ENCODE measurements at regions not wholly inside any gene's neighbourhood (a gene's known extent, or its start where the extent isn't known, plus 50 kb on each side); places are given as distances from the start of the nearest gene placed in this dataset.

DNA sequence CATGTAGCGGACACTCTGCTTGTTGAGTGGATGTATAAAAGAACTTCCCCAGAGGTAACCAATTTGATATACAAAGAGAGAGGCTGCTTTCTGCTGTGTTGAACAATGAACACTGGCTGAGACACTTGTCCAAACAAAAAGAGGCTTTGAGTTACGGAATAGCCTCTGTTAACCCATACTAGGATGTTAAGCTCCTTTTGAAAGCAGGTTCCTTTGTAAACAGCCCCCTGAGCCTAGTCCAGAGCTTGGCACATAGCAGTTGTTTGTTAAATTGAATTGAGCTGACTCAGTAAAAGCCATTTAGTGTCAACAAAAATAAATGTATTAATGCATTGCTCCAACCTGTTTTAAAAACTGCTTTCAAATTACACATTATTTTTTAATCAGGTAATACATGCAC, 200.1 kb downstream of the MZT1 start:
- DNase-seq = no peak

GRCh38 chr13:72523593-72523992, 203.8 kb downstream of the MZT1 start:
- peak; percentile 29 for DNase-seq

GRCh38 chr13:72523049-72523448, 204.4 kb downstream of the MZT1 start:
- DNase-seq = peak; percentile 25

- no peak for DNase-seq
Observed at GRCh38 chr13:72521940-72522661, 205.3 kb downstream of the MZT1 start.

DNA sequence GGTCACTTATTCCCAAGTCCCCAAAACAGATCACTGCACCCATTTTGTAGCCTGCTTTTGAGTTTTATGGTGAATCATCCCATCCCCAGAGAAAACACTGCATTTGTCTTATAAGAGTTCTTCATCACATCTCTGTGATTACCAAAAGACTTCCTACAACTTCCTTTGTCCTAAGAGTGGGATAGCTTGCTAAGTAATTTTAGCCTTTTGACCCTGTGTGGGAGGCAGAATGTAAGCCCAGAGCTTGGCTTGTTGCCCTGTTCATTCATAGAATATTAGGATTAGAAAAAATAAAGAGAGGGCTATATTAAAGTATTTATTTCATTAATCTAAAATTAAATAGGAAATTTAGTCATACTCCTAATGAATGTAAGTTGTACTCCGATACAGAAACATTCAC, 213.3 kb downstream of the MZT1 start:
- DNase-seq = no peak

DNA sequence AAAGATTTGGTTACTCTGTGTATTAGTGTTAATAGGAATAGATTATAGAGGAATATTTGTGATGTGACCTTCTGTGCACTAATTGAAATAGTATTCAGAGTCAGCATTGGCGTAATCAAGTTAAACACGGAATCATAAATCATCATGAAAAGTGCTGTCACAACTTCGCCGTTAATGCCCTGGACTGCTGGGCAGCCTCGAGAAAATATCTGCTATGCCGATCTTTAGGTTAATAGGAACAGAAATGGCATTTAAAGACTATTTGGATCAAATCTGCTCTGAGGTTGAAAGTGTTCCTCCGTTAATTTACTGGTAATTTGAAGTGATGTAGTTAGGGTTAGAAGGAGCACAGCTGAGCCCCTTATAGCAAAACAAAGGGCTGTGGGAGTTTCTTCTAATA, 219.0 kb downstream of the MZT1 start:
- DNase-seq = no peak

DNA sequence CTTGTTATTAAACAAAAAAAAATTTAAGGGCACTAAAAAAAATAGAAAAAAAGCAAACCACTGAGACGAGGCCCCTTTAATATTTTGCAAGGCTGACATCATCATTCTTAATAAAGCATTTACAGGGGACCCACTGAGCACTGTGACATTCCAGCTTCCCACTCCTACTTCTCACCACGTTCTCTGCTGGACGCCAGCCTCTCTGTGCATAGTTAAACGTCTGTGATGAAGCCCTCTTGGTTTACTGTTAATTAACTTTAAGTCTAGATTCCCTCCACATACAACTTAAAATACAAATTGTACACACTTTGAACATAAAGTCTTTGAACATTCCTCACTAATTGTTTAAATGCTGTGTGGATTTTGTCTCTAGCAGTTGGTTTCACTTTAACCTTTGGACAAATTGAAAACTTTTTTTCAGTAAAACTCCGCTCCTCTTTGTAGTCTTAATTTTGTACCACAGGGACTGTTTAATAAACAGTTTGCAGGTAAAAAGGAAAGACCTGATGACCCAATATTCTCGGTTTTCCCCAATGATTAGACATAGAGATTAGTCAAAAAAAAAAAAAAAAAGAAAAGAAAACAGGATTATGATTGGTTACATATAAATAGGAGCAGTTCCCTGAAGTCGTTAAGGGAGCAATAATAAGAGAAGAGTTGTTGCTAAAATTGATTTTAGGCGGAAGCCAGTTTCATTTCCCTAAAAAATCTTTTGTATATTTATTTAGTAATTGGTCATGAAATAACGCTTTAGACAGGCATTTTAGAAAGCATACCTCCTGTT, 219.8 kb downstream of the MZT1 start:
- no peak for DNase-seq

- DNase-seq = no peak
Observed at GRCh38 chr13:72506706-72507105, 220.7 kb downstream of the MZT1 start.

- peak; percentile 38 for DNase-seq
Observed at GRCh38 chr13:72505376-72505775, 222.1 kb downstream of the MZT1 start.

DNA sequence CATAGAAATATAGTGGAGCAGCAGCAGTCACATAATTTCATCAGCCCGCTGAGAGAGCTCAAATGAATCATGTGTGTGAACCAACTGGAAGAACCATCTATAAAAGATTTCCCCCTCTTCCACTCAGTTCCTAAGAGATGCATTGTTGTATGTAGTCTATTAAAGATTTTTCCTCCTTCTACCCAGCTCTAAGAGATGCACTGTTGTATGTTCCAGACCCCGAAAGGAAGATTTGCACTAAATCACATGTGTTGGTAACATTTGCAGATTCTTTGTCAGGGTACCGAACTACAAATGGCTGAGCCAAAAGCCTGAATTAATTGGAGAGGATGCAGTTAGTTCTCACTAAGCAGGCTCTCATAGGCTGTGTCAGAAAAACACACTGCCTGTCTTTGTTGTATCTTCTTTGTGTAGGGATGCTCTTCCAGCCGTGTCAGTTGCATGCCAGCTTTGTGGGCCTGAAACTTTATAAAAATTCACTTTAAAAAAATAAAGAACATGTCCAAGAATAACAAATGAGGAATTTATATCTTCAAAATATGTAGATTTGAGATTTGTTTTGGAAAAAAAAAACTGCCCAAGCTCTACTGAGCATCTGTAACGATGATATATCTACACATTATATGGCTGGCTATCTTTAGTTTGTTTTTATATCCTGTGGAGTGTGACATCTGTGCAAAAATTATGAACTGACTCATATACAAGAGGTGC, 223.1 kb downstream of the MZT1 start:
- no peak for DNase-seq

- no peak for DNase-seq
Observed at GRCh38 chr13:72500851-72501250, 226.6 kb downstream of the MZT1 start.

GRCh38 chr13:72495681-72496080, 231.7 kb downstream of the MZT1 start:
- no peak for DNase-seq

DNA sequence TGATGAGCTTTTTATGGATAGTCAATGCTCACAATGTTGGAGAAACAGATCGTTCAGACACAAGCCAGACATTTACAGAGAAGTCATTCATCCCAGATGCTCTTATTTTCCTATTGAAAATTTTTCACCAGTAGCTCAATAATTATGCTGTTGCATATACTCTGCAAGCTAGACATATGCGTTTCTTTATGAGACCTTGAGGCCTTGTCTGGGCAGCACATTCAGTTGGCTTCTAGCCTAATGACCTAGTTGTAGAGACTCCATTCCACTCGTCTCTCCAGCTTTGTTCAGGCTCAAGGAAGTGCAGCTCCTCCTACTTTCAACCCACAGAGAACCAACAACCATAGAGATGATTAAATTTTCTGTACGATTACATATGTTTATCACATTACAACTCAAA, 237.7 kb downstream of the MZT1 start:
- DNase-seq = peak; percentile 17

DNA sequence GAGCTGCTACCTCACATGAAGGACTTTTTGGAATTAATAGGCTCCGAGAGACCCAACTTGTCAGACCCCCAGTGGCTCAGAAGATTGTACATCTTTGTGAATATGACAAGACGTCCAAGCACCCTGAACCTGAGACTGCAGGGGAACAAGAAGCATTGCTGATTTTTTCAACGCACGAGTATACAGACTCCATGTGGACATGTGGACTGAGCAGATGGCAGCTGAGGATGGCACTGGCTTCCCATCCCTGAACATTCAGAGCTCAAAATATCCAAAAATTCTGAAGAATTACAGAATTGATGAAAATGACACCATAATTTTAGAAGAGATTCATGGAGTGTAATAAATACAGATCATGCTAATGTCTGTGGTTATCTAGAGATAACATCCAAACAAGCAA, 254.1 kb downstream of the MZT1 start:
- DNase-seq = no peak

DNA sequence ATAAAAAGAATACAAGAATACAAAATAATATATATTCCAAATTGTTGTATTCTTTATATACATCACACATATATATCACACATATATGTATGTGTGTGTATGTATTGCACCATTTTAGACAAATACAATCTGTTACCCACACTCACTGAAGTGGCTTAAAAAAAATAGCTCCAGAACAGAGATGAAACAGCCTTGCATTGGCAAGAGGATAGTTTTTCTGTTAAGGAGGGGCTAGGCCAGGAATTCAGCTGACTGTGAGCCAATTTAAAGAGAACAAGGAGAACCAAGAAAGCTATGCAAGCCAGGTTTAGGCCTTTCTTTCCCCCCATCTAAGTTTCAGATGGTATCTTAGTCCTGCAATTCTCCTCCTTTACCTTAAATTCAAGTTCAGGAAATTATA, 257.5 kb downstream of the MZT1 start:
- DNase-seq = no peak

DNA sequence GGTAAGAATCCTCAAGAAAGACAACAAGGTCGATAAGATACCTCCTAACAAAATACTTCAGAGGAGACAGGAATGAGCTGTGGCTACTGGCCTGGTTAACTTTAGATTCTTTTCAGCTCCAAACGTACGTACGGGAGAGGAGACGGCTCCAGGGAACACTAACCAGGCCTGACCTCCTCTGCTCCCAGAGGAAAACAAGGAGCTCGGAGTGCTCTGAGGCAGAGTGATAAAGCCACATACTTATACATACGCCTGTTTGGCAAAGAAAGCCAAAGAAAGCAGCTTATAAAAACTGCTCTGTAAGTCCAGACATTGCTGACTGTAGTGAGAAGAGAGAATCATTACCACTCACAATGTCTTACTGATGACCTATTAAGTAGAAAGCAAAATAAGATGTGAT, 263.9 kb downstream of the MZT1 start:
- no peak for DNase-seq

DNA sequence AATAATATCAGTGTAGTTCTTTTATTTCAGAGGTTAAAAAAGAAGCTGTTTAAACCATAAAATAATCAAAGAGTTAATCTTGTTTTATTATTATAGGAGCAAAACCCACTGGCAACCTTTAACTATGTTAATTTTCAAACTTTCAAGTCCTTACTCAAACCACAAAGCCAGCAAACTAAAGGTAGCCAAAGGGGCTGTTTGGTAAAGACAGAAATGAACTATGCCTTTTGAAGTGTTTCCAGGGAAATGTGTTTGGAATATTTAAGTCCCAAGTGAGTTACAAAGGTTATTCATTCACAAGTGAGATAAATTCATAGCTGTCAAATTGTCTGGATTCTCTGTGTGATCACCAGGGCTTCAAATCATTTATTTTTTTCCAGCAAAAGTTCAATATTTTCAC, 264.7 kb downstream of the MZT1 start:
- DNase-seq = no peak

DNA sequence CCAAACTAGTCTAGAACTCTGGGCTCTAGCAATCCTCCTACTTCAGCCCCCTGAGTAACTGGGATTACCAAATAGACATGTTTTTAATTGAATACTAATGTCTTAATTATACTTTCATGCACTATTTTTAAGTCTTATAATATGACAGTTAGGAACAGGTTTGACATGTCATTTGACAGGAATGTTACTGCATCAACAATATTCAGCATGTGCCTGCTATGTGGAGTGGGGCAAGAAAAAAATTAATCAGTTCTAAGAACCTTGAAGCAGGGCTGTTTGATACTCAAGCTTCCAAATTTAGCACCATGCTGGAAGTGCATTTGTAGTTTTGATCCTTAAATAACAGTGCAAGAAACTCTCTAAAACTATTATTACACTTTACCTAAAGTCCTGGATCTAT, 265.3 kb downstream of the MZT1 start:
- no peak for DNase-seq

GRCh38 chr13:72458701-72459100, 268.7 kb downstream of the MZT1 start:
- DNase-seq = no peak

DNA sequence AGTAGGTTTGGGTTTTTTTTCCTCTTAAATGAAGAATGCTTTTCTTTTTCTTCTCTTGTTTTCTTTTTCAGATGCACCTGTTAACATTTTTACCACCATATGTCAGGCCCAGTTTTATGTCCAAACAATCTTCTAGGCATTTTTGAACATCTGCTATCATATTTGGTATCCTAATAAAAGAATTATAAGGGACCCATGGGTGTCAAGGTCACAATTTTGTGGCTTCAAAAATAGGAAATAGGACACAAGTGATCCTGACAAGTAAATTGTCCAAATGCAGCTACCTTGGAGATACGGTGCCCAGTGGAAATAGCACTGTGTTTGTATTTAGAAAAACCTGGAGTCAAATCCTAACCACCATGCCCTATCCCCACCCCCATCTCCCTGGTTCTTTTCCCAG, 270.3 kb downstream of the MZT1 start:
- DNase-seq = no peak

DNA sequence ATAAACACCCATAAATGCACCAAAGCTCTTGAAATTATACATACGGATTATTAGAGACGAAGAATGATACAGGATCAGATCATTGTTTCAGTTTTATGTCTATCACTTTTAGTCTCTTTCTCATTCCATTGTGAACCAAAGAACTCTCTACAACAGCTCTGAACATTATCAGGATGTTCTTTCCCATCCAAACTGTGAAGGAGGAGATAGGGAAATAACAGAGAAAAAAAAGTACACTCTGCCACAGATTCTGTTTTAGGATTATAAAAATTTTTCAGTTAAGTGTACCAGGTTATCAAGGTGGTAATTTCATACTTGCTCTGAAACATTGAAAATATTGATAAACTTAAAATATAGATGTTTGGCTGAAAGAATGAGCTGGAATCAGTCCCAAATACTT, 270.9 kb downstream of the MZT1 start:
- DNase-seq = no peak

DNA sequence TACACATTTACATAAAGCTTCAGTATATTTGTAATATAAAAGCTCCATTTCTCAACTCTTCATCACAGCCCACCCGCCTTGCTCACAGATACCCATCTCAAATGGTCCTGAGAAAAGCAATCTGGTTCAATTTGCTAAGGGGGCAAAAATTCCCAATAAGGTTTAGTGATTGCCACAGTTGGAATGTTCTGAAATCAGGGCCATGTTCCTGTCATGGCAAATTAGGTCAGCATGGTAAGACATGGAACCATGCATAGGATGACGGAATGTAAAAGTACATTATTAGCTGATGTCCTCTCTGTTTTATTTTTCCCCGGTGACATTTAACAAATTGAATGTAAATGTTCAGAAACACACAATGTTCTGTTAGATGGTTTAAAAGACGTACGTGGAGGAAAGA, 274.3 kb downstream of the MZT1 start:
- no peak for DNase-seq

DNA sequence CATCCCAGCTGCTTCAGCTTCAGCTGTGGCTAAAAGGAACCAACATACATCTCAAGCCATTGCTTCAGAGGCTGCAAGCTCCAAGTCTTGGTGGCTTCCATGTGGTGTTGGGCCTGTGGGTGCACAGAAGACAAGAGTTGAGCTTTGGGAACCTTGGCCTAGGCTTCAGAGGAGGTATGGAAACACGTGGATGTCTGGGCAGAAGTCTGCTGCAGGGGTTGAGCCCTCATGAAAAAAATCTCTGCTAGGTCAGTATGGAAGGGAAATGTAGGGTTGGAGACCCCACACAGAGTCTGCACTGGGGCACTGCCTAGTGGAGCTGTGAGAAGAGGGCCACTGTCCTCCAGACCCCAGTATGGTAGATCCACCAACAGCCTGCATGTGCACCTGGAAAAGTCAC, 279.3 kb downstream of the MZT1 start:
- DNase-seq = no peak

DNA sequence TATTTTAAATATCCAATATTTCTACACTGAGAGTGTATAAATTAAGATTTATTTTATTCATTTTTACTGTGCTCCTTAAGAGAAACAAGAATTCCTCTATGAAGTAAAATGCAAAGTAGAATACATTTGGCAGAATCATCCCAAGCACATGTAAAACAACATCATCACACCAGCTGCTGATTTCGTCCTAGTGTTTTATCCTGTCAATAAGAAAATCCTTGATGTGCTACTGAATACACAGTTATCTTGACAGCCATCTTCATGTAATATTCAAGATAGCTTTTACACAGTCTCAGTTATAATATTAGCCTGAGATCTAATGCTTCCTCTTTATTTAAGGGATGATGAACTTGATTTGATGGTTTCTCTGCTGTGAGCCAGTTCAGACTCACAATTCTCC, 282.4 kb downstream of the MZT1 start:
- no peak for DNase-seq

Data from NCI-H1105 treated with DMSO at 0.1 percent for 48 hours (cell line).